ENCODE measurements at regions not wholly inside any gene's neighbourhood (a gene's known extent, or its start where the extent isn't known, plus 50 kb on each side); places are given as distances from the start of the nearest gene placed in this dataset.

DNA sequence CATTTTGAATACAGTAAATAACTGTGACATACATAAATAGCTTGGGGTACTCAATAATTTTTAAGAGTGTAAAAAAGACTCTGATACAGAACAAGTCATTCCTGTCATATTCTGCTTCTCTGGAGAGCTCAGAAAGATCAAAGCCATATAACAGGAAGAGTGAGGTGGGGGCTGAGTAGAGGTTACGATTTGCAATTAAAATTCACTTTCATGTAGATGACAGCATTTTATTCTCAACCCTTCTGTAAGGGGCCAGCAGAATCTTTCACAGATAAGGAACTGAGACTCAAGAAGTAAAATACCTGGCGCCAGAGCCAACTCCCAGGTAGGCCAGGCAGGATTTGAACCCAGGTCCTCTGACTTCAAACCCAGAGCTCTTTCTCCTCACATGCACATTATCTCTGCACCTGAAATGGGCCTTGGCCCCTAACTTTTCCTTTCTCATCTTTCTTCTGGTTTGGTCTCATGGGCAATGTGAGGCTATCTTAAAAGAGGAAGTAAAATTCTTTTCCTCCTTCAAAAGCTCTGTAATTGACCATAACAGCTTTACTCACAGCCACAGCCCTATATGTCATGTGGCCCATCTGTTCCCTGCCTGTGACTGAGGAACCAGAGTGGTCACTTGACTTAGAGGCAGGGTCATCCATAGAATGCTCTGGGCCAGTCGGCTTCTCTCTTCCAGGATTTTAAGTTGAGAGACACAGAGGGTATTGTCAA is 80.9 kb upstream of the SYT6 start:
- TF ChIP-seq, protein P1, sequence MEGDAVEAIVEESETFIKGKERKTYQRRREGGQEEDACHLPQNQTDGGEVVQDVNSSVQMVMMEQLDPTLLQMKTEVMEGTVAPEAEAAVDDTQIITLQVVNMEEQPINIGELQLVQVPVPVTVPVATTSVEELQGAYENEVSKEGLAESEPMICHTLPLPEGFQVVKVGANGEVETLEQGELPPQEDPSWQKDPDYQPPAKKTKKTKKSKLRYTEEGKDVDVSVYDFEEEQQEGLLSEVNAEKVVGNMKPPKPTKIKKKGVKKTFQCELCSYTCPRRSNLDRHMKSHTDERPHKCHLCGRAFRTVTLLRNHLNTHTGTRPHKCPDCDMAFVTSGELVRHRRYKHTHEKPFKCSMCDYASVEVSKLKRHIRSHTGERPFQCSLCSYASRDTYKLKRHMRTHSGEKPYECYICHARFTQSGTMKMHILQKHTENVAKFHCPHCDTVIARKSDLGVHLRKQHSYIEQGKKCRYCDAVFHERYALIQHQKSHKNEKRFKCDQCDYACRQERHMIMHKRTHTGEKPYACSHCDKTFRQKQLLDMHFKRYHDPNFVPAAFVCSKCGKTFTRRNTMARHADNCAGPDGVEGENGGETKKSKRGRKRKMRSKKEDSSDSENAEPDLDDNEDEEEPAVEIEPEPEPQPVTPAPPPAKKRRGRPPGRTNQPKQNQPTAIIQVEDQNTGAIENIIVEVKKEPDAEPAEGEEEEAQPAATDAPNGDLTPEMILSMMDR (IDR thresholded peaks at IDR 0.05), result no peak
- no peak for TF ChIP-seq POLR2A (IDR thresholded peaks at IDR 0.05)

Data from prostate gland (tissue), 2 donors.